Daoy (cell line): ENCODE measurements at regions not wholly inside any gene's neighbourhood (a gene's known extent, or its start where the extent isn't known, plus 50 kb on each side); places are given as distances from the start of the nearest gene placed in this dataset.

Source experiments
- DNase-seq: peaks from one replicate; pipeline ENCODE4 v3.0.0-alpha.2; 2015; ENCODE audit warnings: low read depth

DNA sequence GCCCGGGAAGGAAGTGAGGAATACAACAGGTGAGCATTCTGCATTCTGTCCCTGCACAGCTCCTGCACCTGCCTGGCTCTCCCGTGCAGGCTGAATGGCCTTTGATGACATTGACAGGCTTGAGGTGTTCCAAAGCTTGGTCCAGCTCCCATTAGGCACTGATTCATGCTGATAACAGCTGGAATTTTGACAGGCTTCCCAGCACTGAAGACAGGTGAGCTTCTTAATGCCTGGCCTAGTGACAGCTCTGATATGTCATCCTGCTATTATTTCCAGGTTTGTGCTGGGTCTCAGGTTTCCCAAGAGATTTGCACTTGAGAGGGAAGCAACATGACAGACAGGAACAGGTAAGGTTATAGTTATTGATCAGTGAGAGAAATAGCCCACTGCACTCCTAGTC, 58.0 kb upstream of the MTNR1B start:
- DNase-seq, result no peak

GRCh38 chr11:92915551-92915950, 53.9 kb upstream of the MTNR1B start:
- DNase-seq, result no peak

DNA sequence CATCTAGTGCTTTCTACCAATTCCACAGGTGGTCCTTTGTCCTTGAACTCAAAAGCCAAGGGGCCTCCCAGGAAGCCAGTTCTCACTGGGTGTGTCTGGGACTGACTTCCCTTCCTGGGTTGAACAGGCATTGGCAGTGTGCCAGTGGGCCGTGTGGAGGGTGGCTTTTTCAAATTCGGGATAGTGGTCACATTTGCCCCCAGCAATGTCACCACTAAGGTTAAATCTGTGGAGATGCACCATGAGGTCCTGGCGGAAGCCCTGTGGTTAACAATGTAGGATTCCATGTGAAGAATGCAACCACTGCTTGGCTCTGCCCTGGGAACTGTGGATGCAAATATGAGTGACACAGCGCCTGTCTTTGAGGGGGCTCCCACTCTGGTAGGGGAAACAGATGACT, 53.2 kb upstream of the MTNR1B start:
- no peak for DNase-seq

DNA sequence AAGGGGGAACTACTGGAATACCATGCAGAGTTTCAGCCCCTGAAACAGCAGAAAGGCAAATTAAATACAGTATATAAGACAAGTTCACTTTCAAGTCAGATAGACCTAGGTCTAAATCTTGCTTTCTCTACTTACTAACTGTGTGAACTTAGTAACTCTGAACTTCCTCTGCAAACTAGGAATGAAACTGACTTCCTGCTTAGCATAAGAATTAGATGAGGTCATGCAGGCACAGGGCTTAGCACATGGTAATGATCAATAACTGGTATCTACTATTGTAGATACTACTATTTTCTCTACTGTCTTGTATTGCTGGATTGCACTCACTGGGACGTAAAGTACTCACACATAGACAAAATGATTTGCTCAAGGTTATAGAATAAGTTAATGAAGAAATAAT, 51.5 kb upstream of the MTNR1B start:
- DNase-seq, result no peak

DNA sequence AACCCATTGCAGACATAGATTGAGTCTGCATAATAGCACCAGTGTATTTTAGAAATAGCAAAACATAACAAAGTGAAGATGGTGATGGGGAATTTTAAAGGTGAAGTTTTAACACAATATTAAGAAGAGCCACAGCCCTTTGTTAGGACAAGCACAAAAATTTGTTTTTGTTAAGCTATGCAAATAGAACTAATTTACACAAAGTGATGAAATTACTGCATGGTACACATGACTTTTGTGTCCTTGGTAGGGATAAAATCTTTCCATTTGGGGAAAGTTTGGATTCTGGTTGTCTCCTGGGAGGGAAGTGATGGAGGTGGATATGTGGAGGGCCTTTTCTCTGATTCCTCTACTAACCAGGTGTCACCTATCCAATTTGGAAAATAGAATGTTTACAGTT, 50.4 kb upstream of the MTNR1B start:
- no peak for DNase-seq
